T-helper 1 cell treated with Interleukin-12 subunit alpha and Interleukin-12 subunit beta and Interleukin-4 antibody, amounts not matched to agents 30 ng/mL and 1 ng/mL, for 36 hours (primary cell): ENCODE measurements at regions not wholly inside any gene's neighbourhood (a gene's known extent, or its start where the extent isn't known, plus 50 kb on each side); places are given as distances from the start of the nearest gene placed in this dataset.

Experiments used
- intact Hi-C: fragments of 100-400 bp; cut with micrococcal nuclease; formaldehyde crosslinking; loops from one replicate; pipeline ENCODE4 v1.15.1; 2024

- intact Hi-C loops: no loop called here
These were observed 57.8 kb downstream of the PRLHR start for GRCh38 chr10:118537623-118538022.

DNA sequence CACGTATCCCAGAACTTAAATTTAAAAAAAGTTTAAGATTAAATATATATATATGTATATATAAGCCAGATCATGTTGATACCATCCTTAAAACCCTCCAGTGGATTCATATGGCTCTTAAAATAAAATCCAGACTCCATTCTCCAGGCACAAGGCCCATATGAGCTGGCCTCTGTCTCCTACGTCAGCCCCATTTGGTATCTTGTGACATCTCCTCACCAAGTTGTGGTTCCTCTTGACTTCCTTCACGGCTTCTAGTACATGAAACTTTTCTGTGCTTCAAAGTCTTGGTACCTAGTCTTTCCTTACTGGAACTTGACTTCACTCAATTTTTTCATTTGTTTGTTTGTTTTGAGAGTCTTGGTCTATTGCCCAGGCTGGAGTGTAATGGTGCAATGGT is 61.3 kb downstream of the PRLHR start:
- intact Hi-C loops: no loop called here

DNA sequence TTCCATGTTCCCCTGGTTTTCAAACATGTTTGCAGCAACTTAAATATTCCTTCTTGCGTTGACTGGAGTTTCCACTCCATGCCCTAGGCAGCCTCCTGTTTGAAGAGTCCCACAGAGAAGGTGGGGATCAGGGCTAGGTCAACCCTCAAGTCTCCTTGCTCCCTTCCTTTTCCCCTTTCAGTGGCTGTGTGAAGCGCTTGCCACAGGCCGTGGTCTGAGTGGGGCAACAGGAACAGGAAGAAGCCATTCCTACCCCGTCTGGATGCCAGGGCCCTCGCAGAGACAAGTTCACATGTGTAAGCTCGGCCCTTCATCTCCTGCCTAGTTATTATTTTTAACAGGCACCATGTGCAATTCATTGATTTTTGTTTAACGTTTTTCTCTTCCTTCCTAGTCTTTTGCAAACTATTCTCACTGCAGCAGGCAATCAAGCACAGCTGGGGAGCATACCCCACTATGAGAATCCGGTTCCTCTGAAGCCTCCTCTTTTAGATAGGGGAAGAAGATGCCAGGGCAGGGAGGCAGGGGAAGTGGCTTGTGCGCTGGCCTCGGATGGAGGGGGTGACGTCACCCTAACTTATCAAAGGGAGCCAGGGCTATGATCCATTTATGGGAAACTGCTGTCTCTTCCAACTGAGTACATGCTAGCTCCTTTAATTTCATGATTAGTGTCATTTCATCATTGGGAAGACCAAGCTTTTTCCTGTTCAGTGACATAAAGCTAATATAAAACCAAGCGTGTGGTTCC is 64.2 kb downstream of the PRLHR start:
- intact Hi-C loops: no loop called here

GRCh38 chr10:118528426-118528825 is 67.0 kb downstream of the PRLHR start:
- intact Hi-C loops: no loop called here

DNA sequence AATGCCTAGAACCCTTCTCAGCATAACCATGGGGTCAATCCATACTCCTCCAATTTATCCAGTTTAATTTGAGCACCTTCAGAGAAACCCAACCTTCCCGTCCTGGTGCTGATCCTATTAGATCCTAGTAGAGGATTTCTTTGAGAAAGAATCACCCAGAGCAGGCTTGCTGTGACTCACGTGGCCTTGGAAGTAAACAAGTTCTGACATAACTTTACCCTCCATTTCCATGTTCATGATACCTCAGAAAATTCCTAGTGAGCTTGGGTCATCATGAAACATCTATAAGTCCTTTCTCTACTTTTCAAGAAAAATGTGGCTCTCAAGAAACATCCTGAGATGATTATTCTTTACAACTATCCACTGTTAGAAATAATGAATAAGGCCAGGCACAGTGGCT is 71.7 kb downstream of the PRLHR start:
- intact Hi-C loops: no loop called here

- intact Hi-C loops: no loop called here
These were observed 72.5 kb downstream of the PRLHR start for GRCh38 chr10:118522791-118523498.

DNA sequence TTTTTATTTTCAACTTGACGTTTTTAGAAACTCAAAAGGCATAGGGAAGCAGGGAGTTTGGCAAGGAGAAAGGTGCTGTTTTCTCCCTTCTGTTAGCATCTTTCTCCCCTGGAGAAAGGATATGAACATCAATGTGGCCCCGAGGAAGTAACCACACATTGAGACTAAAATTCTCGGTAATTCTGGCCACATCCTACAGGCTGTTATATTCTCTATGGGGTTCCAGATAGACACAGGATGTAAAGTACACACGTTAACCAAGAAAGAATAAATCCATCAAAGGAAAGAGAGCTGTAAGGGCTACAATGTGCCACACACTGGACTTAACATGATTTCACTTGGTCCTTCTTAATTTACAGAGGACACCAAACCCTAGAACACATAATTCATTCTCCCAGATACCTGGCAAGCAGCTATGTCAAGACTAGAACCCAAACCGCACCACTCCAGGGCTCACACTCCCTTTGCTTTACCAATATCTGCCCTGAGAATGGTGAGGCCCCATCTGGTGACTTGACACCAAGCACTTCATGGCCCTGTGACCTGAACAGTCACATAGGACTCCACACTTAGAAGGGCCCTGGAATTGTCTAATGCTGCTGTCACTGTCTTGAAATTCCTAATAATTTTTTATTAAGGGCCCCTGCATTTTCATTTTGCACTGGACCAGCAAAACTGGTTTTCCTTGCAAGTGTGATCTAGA is 73.9 kb downstream of the PRLHR start:
- intact Hi-C loops: no loop called here

- intact Hi-C loops: no loop called here
These were observed 75.2 kb downstream of the PRLHR start for GRCh38 chr10:118520116-118520742.

GRCh38 chr10:118518095-118518494 is 77.4 kb downstream of the PRLHR start:
- intact Hi-C loops: no loop called here

DNA sequence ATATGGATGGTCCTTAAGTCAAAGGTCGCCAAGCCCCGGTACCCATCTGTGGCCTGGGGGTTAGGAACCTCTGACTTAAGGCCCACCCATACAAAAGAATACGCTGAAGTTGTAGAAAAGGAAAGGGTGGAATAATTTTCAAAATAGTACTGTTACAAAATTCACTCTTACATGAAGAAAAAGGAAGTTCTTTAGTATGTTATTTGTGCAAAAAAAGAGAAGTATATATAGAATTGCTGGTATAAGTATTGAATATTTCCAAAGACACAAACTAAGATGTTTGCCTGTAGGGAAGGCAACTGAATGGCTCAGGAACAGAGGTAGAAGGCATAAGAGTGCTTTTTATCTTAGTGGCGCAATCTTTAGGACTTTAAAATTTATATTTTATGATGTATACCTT is 78.7 kb downstream of the PRLHR start:
- intact Hi-C loops: no loop called here

GRCh38 chr10:118513174-118513573 is 82.3 kb downstream of the PRLHR start:
- intact Hi-C loops: no loop called here

DNA sequence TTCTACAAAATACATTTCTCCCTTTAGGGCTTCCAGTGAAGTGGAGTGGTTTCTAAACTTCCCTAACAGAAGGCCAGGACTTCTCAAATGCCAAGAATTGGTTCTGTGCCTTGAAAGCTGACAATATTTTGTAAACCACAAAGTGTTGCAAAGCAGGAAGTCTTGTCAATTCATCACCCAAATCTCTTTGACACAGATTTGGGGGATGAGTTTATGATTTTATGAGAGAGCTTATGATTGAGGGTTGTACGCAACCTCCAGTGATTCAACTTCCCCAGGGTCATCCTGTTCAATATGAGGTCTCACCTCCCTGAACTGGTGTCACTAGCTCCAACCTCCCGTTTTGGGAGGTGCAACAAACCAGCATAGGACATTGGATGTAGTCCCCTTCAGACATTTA is 83.7 kb downstream of the PRLHR start:
- intact Hi-C loops: no loop called here

DNA sequence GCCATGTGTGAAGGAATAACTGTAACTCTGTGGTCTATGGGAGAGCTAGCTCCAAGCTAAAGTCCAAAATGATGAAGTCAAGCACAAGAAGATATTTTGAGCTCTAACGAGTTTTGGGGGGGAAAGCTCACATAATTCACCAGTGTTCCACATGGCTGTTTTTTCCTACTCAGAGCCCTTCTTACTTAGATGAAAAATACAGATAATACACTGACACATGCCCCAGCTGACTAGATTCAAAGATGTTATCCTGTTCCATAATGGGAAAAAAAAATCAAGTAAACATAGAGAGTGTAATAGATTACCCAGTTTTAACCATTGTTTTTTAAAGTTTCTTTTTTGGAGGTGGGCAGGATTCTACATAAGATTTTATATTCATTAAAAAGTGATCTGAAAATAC is 86.6 kb downstream of the PRLHR start:
- intact Hi-C loops: no loop called here

DNA sequence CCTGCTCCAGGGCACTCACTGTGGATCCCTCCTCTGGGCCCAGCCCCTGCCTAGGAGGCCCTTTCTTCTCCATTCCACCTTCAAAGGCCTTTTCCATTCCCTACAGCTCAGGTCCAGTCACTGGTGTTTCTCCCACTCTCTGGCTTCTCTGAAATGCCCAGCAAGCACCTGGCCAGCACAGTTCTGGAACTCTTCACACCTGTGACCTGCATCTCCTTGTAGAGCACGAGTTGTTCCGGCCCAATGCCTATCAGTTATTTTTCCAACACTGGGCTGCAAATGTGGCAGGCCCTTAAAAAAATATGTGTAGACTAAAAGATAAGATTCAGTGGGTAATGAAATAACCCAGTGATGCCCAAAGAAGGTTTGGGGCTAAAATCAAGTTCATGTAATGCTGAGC is 87.1 kb downstream of the PRLHR start:
- intact Hi-C loops: no loop called here

DNA sequence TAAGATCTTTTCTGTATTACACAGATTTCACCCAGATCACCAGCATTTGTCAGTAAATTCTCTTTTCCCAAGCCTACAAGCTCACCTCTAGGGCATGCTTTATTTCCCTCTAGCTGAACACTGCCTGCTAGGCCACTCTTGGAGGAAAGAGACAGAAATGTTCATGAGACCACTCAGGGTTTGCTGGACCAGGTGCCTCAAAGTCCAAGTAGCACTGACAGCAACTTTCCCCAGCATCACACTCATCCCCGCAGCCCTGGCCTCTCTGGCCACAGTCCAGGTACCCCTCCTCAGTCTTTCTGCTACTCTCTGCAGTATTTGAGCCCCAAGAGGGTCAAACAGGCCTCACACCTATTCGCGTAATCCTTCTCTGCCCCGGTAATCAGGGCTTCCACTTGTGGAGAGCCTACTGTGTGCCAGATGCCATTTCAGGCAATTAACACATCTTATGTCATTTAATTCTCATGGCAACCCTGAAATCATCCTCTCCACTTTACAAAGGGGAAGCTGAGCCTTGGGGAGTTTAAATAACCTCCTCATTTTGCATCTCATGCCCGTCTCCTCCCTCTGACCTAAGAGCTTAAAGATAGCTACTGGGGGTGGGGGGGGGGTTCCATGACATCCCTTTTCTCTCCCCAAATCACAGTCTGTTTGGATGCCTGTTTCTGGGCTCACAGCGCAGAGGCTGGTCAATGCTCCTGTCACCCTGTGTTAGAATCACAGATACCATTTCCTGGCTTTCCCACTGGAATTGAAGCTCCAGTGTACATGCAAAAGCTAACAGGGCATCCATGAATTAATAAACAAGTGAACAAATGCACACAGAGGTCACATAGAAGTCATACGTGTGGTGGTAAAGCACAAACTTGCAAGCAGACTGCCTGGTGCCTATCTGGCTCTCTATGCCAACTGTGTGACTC is 88.5 kb downstream of the PRLHR start:
- intact Hi-C loops: no loop called here

- intact Hi-C loops: no loop called here
These were observed 90.1 kb downstream of the PRLHR start for GRCh38 chr10:118505363-118505762.

DNA sequence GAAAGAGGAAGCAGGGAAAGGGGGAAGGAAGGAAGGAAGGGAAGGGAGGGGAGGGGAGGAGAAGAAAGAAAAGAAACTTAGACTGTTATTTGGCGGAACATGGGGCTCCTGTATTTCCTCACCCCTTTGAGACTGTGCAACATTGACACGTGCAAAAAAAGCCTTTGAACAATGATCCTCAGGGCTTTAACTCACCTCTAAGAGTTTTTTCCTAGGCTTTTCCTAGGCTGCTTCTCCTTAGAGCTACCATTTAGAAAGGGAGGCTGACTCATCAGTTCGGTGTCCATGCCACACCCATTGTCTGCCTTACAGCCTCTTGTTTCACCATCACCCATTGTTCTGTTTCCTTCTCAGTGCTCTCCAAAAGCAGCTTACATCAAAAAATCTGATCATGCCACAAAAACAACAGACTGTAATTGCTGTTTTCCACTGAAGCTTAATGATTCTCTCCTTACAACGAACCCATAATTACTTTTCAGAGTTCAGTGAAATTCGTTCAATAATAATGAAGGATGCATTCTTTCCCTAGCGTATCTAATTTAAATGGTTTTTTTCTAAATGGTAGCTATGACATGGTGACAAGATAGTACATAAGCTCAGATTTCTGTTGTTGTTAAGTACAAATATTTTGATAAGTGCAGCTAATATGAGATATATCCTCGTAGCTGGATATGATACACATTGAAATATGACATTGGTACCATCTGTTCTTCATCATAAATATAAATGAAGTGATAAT is 90.8 kb downstream of the PRLHR start:
- intact Hi-C loops: no loop called here

DNA sequence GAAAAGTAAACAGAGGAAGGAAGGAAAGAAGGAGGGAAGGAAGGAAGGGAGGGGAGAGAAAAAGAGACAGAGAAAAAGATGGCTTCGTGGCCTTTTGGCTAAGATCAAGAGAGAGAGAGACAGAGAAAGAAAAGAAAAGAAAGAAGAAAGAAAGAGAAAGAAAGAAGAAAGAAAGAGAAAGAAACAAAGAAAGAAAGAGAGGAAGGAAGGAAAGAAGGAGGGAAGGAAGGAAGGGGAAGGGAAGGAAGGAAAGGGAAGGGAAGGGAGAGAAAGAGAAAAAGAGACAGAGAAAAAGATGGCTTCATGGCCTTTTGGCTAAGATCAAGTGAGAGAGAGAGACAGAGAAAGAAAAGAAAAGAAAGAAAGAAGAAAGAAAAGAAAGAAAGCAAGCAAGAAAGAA is 91.4 kb downstream of the PRLHR start:
- intact Hi-C loops: no loop called here

- intact Hi-C loops: no loop called here
These were observed 92.3 kb downstream of the PRLHR start for GRCh38 chr10:118503192-118503591.
